ENCODE measurements at regions not wholly inside any gene's neighbourhood (a gene's known extent, or its start where the extent isn't known, plus 50 kb on each side); places are given as distances from the start of the nearest gene placed in this dataset.

GRCh38 chr12:105968025-105968424 lies 170.7 kb downstream of the NUAK1 start:
- ChIA-PET RAD21 (ENCODE audit: unreplicated experiment) (no interaction called here), CTCF (no interaction called here), SMC1A (ENCODE audit: uncharacterized antibody, unreplicated experiment) (no interaction called here), POLR2A (interaction anchor here (0.6 kb wide), 1 partner anchor 257 kb away, joined by 4 read pairs; no protein-coding TSS in a partner anchor)
- Histone ChIP-seq H4K20me1 (ENCODE audit: control insufficient read depth, insufficient read depth) (no peaks in the 10 kb centered on the region), H3K9me3 (replicated peaks; ENCODE audit: control insufficient read depth, insufficient read depth, low read length) (no peaks in the 10 kb centered on the region), H3K27ac (ENCODE audit: control insufficient read depth, insufficient read depth) (no peak overlapping the region), H3K27me3 (replicated peaks in 1 of 2; ENCODE audit: control insufficient read depth in 2 of 2, insufficient read depth in 2 of 2, low read length in 1 of 2) (no peaks in the 10 kb centered on the region; a peak in 1 of 4 replicates), H2AFZ (ENCODE audit: control insufficient read depth, low read depth, low read length) (no peak overlapping the region), H3K4me2 (ENCODE audit: control insufficient read depth, insufficient read depth) (no peak overlapping the region), H3K4me3 (no peak overlapping the region), H3K9ac (ENCODE audit: control insufficient read depth, insufficient read depth, low read length) (no peak overlapping the region), H3K36me3 (ENCODE audit: control insufficient read depth in 2 of 2, insufficient read depth in 2 of 2, low read length in 1 of 2) (no peaks in the 10 kb centered on the region), H3K4me1 (ENCODE audit: control insufficient read depth, insufficient read depth, low read length) (no peaks in the 10 kb centered on the region), H3K79me2 (ENCODE audit: control insufficient read depth, insufficient read depth, low read length) (no peaks in the 10 kb centered on the region)
- BruUV-seq (replicated peaks), result no TSS peak
- DNase-seq (ENCODE audit: low read depth, low spot score), result no peak
- intact Hi-C loops (cut with micrococcal nuclease; ENCODE audit: unreplicated experiment), result no loop called here
- 78% methylated on average over 1 of the region's 1 CpG for WGBS (ENCODE audit: insufficient coverage, insufficient replicate concordance, low lambda C conversion rate, missing lambda C conversion rate)
- no peak for ATAC-seq
- in situ Hi-C loops (cut with MboI), result no loop called here
- TF ChIP-seq NR2C1 (IDR thresholded peaks at IDR 0.05), result no peak
- FAIRE-seq, result no peak

DNA sequence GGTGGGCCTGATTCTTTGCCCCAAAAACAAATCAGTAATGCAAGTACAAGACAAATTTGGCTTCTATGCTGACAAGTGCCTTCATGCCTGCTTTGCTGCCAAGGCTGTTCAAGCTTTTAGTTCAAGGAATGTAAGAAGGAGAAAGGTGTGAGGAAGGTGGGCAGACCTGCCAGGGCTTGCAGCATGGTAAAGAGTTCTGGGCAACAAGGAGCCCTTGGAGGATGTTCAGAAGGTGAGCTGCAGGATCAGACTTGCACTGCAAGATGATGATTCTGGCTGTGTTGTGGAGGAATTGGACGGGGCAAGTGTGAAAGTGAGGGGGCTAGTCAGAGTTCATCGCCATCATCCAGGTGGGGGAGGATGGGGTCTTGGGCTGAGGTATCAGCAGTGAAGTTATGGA lies 167.9 kb downstream of the NUAK1 start:
- no peak for TF ChIP-seq ZNF24 (IDR thresholded peaks at IDR 0.05)
- TF ChIP-seq RAD21 (IDR thresholded peaks at IDR 0.05; ENCODE audit: insufficient read depth, low read depth, low read length), result no peak
- no peak for TF ChIP-seq RELA (IDR thresholded peaks at IDR 0.05; ENCODE audit: borderline replicate concordance, partially characterized antibody)
- TF ChIP-seq RFX5 (IDR thresholded peaks at IDR 0.05; ENCODE audit: low read depth, low read length), result no peak
- no peak for TF ChIP-seq GATAD2B (conservative IDR thresholded peaks at IDR 0.05; ENCODE audit: low read depth)
- no peak for TF ChIP-seq BCLAF1 (IDR thresholded peaks at IDR 0.05)
- no peak for TF ChIP-seq IKZF1 (conservative IDR thresholded peaks at IDR 0.05)
- no peak for TF ChIP-seq FOXM1 (IDR thresholded peaks at IDR 0.05; ENCODE audit: low read depth, low read length)
- no peak for TF ChIP-seq ZSCAN29 (IDR thresholded peaks at IDR 0.05)
- TF ChIP-seq FOS (IDR thresholded peaks at IDR 0.05; ENCODE audit: borderline replicate concordance, extremely low read depth, insufficient read length), result no peak
- TF ChIP-seq NFIC (IDR thresholded peaks at IDR 0.05; ENCODE audit: low read depth, low read length), result no peak
- no peak for TF ChIP-seq SKIL (IDR thresholded peaks at IDR 0.05; ENCODE audit: low read depth, poor library complexity, severe bottlenecking)
- TF ChIP-seq CHD4 (IDR thresholded peaks at IDR 0.05), result no peak
- FAIRE-seq (no peak), DNase-seq (ENCODE audit: low read depth, low spot score) (no peak), ATAC-seq (no peak)
- Histone ChIP-seq H3K79me2 (ENCODE audit: control insufficient read depth, insufficient read depth, low read length) (no peaks in the 10 kb centered on the region), H3K9ac (ENCODE audit: control insufficient read depth, insufficient read depth, low read length) (no peak overlapping the region), H3K4me3 (no peak overlapping the region), H2AFZ (ENCODE audit: control insufficient read depth, low read depth, low read length) (no peak overlapping the region), H3K4me2 (ENCODE audit: control insufficient read depth, insufficient read depth) (no peak overlapping the region), H3K27me3 (replicated peaks in 1 of 2; ENCODE audit: control insufficient read depth in 2 of 2, insufficient read depth in 2 of 2, low read length in 1 of 2) (no peaks in the 10 kb centered on the region), H4K20me1 (ENCODE audit: control insufficient read depth, insufficient read depth) (no peaks in the 10 kb centered on the region), H3K27ac (ENCODE audit: control insufficient read depth, insufficient read depth) (no peak overlapping the region), H3K9me3 (replicated peaks; ENCODE audit: control insufficient read depth, insufficient read depth, low read length) (no peaks in the 10 kb centered on the region), H3K4me1 (ENCODE audit: control insufficient read depth, insufficient read depth, low read length) (no peaks in the 10 kb centered on the region; the same call in 1 of the 2 replicates), H3K36me3 (ENCODE audit: control insufficient read depth in 2 of 2, insufficient read depth in 2 of 2, low read length in 1 of 2) (no peaks in the 10 kb centered on the region)
- in situ Hi-C loops (cut with MboI), result no loop called here
- RAD21 ChIA-PET (ENCODE audit: unreplicated experiment), result no interaction called here
- WGBS (ENCODE audit: insufficient coverage, insufficient replicate concordance, low lambda C conversion rate, missing lambda C conversion rate), result 0% methylated on average over 2 of the region's 2 CpGs
- CTCF ChIA-PET, result no interaction called here
- BruUV-seq (replicated peaks), result no TSS peak
- intact Hi-C loops (cut with micrococcal nuclease; ENCODE audit: unreplicated experiment), result no loop called here
- SMC1A ChIA-PET (ENCODE audit: uncharacterized antibody, unreplicated experiment), result no interaction called here
- POLR2A ChIA-PET, result no interaction called here
